HG03064 (cell line): ENCODE measurements at regions not wholly inside any gene's neighbourhood (a gene's known extent, or its start where the extent isn't known, plus 50 kb on each side); places are given as distances from the start of the nearest gene placed in this dataset.

ENCODE experiments used
- ATAC-seq: cut with Tn5 transposase; IDR thresholded peaks from one replicate; pipeline ENCODE4 v1.9.1; 2021; ENCODE audit warnings: low read depth; ENCODE audit not compliant: unreplicated experiment

DNA sequence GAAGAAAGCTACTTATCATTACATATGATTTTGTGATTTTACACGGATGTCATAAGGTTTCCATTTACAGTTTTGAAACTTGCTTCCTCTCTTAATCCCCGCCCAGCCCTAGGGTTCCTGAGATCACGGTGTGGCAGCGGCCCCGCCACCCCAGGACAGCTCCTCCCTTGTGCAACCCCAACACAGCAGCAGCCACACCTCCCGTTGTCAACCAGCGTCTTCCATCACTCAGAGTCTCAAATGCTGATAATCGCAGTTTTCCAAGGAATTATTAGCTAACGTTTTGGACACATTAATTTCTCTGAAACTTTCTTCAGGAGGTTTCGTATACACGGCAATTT lies 204.8 kb downstream of the THBS2 start:
- ATAC-seq, result no peak

- ATAC-seq, result no peak
These were observed 205.3 kb downstream of the THBS2 start for GRCh38 chr6:169048185-169048864.

GRCh38 chr6:169047345-169047744 lies 206.3 kb downstream of the THBS2 start:
- no peak for ATAC-seq

DNA sequence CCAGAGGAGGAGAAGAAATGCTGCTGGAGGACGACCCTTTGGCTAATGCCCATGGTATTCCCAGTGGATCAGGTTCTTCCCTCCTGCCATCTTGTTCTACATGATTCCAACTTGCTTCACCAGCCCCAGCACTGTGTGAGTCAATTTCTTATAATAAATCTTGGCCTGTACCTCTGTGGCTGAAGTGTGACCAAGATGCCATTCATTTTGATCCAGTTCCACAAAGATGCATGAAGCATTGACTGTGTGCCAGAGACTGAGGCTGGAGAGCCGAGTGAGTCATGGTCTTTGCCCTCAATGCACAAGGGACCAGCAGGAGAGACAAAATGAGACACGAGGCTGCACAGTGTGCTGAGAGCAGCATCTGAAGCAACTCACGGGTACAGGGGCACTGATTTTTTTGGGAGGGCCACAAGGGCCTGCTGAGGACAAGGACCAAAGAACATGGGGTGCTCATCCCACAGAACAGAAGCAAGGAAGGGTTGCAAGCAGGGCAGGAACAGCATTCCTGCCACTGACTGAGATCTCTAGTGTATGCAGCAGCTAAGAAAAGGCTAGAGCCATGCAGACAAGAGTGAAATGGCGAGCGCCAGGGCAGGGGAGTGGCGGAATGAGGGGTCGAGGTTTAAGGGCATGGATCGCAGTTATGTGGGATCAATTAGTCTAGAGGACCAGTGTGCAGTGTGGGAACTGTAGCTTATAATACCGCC lies 207.0 kb downstream of the THBS2 start:
- no peak for ATAC-seq

GRCh38 chr6:169046021-169046420 lies 207.6 kb downstream of the THBS2 start:
- no peak for ATAC-seq

DNA sequence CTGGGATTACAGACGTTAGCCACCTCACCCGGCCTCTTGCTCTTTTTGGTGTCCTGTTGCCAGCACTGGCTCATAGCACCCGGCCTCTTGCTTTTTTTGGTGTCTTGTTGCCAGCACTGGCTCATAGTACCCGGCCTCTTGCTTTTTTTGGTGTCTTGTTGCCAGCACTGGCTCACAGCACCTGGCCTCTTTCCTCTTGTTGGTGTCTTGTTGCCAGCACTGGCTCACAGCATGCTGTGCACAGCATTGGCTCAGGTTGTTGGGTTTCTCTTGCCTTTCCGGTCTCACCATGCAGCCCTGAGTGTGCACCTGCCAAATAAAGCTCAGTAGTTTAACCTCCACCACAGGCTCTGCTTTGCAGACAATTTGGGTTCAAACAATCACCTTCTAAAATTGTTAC lies 208.2 kb downstream of the THBS2 start:
- no peak for ATAC-seq

GRCh38 chr6:169044381-169045230 lies 209.0 kb downstream of the THBS2 start:
- no peak for ATAC-seq

DNA sequence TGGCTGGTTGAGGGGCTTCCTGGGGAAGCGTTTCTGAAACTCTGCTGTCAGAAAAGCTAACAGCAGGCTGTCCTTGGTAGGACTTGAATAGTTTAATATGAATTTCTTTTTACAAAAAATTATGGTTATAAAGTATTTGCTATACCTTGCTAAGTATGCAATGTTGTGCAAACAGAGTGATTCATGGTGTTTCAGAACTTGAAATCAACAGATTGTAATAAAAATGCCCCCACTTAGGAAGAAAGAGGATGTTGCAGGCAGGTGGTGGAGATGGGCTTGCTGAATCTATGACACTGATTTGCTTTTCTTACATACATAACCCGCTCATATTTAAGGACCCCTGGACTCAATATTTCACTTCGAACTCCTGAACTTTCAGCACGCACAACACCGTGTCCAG lies 211.6 kb downstream of the THBS2 start:
- ATAC-seq, result no peak

- no peak for ATAC-seq
These were observed 212.6 kb downstream of the THBS2 start for GRCh38 chr6:169041078-169041477.

DNA sequence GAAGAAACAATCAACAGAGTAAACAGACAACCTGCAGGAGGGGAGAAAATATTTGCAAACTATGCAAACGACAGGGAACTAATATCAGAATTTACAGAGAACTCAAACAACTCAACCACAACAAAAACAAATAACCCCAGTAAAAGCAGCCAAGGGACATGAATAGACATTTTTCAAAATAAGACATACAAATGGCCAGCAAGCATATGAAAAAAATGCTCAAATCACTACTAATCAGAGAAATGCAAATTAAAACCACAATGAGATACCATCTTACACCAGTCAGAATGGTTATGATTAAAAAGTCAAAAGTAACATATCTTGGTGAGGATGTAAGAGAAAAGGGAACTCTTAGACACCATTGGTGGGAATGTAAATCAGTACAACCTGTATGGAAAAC lies 215.0 kb downstream of the THBS2 start:
- ATAC-seq, result no peak

- no peak for ATAC-seq
These were observed 218.0 kb downstream of the THBS2 start for GRCh38 chr6:169035385-169036240.

- no peak for ATAC-seq
These were observed 219.0 kb downstream of the THBS2 start for GRCh38 chr6:169034516-169035167.

GRCh38 chr6:169029861-169030260 lies 223.8 kb downstream of the THBS2 start:
- no peak for ATAC-seq

GRCh38 chr6:169028343-169028742 lies 225.3 kb downstream of the THBS2 start:
- no peak for ATAC-seq

- ATAC-seq, result no peak
These were observed 227.5 kb downstream of the THBS2 start for GRCh38 chr6:169026175-169026574.

GRCh38 chr6:169024047-169024660 lies 229.5 kb downstream of the THBS2 start:
- ATAC-seq, result no peak

DNA sequence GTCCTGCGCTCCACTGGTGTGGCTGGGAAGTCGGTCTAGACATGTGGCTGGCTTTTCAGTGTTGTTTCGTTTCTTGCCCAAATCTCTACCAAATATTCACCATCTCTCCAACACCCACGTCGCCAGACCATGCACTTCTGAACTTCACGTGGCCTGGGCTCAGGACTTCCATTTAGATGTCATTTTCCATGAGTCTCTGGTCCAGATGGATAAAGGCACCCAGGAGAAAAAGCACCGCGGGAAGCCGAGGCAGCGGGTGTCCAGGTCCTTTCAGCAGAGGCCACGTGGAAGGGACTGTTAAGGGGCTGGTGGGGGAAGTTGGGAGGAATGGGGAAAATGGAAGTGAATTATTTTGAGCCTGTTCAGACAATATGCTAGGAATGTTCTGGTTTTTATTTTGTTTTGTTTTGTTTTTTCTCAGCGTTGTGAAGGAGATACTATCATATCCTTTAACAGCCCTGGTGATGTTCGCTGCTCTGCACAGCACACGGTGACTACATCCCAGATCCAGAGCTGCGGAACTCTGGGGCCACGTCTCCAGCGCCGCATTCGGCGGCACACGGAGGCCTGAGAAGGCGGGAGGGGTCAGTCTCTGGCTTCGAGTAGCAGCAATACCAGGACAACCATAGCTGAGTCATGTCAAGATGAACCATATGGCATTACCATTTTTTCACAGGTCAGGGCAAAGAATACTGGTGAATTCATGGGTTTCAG lies 230.3 kb downstream of the THBS2 start:
- ATAC-seq, result no peak

GRCh38 chr6:169022079-169022478 lies 231.6 kb downstream of the THBS2 start:
- no peak for ATAC-seq

DNA sequence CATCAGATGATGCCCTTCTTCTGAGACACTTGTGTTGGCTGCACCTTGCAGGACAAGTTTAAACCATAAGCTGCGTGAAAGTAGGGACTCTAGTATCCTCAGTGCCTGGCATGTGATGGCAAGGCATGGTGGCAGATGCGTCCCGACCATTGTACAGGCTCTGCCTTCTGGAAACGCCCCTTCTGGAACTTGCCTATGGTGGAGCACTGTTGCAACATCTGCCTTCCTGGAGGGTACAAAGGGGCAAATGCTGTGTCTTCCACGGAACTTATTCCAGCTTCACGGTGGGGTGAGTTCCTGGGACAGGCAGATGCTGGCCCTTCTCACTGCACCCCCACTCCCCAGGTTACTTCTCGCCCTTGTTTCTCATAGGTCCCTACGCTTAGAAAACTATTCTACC lies 232.8 kb downstream of the THBS2 start:
- ATAC-seq, result no peak
